ENCODE measurements at regions not wholly inside any gene's neighbourhood (a gene's known extent, or its start where the extent isn't known, plus 50 kb on each side); places are given as distances from the start of the nearest gene placed in this dataset.
A peak's percentile ranks its signal among the peaks of the same experiment; 100 is the strongest.
"Not testable (repeated sequence)": the region's sequence is repeated elsewhere in the genome, so short reads cannot be mapped to it uniquely, and the experiment has no call there.

GRCh38 chr10:2201534-2202099, 464.3 kb upstream of the ADARB2 start:
- peaks cover 10% of the 10 kb centered on the region for H3K4me1 Mint-ChIP-seq
- no peak for TF ChIP-seq CTCF (IDR thresholded peaks at IDR 0.05)
- no peak for TF ChIP-seq EZH2phosphoT487 (IDR thresholded peaks at IDR 0.05)
- no peak for TF ChIP-seq EZH2 (IDR thresholded peaks at IDR 0.05)
- peaks cover 15% of the 10 kb centered on the region for H3K9me3 Mint-ChIP-seq
- H3K27me3 Mint-ChIP-seq (ENCODE audit: insufficient read depth, low read depth): peaks cover 2% of the 10 kb centered on the region
- Histone ChIP-seq H4K20me1 (ENCODE audit: low read depth) (no peaks in the 10 kb centered on the region), H3K4me2 (peak overlapping the region; percentile 42), H3K27me3 (no peaks in the 10 kb centered on the region), H3F3A (ENCODE audit: low read depth) (peaks cover 7% of the 10 kb centered on the region), H2AFZ (replicated peaks) (peak overlapping the region; percentile 40), H3K9ac (no peak overlapping the region), H3K9me3 (ENCODE audit: low read depth) (peaks cover 4% of the 10 kb centered on the region), H3K36me3 (no peaks in the 10 kb centered on the region), H3K4me1 (peaks cover 17% of the 10 kb centered on the region), H3K4me3 (no peak overlapping the region), H3K79me2 (ENCODE audit: low read depth) (no peaks in the 10 kb centered on the region), H3K27ac (no peak overlapping the region)
- no peaks in the 10 kb centered on the region for H3K36me3 Mint-ChIP-seq
- DNase-seq (ENCODE audit: low spot score): peak; percentile 12
- no peak overlapping the region for H3K4me3 Mint-ChIP-seq
- peak overlapping the region; percentile 76 for H3K27ac Mint-ChIP-seq

- Mint-ChIP-seq H3K4me1 (peaks cover 11% of the 10 kb centered on the region), H3K27me3 (ENCODE audit: insufficient read depth, low read depth) (peaks cover 2% of the 10 kb centered on the region), H3K9me3 (peaks cover 17% of the 10 kb centered on the region), H3K4me3 (no peak overlapping the region), H3K27ac (no peak overlapping the region), H3K36me3 (no peaks in the 10 kb centered on the region)
- Histone ChIP-seq H3K9me3 (ENCODE audit: low read depth) (peaks cover 4% of the 10 kb centered on the region), H3K27me3 (no peaks in the 10 kb centered on the region), H3K9ac (no peak overlapping the region), H3K4me1 (peaks cover 12% of the 10 kb centered on the region), H3F3A (ENCODE audit: low read depth) (peaks cover 6% of the 10 kb centered on the region), H3K4me2 (no peak overlapping the region), H3K4me3 (no peak overlapping the region), H3K27ac (no peak overlapping the region), H3K36me3 (no peaks in the 10 kb centered on the region), H4K20me1 (ENCODE audit: low read depth) (no peaks in the 10 kb centered on the region), H2AFZ (replicated peaks) (no peak overlapping the region), H3K79me2 (ENCODE audit: low read depth) (no peaks in the 10 kb centered on the region)
- no peak for TF ChIP-seq CTCF (IDR thresholded peaks at IDR 0.05)
- no peak for TF ChIP-seq EZH2 (IDR thresholded peaks at IDR 0.05)
- TF ChIP-seq EZH2phosphoT487 (IDR thresholded peaks at IDR 0.05): no peak
- DNase-seq (ENCODE audit: low spot score): no peak
Measured at GRCh38 chr10:2197663-2198062, 460.3 kb upstream of the ADARB2 start.

DNA sequence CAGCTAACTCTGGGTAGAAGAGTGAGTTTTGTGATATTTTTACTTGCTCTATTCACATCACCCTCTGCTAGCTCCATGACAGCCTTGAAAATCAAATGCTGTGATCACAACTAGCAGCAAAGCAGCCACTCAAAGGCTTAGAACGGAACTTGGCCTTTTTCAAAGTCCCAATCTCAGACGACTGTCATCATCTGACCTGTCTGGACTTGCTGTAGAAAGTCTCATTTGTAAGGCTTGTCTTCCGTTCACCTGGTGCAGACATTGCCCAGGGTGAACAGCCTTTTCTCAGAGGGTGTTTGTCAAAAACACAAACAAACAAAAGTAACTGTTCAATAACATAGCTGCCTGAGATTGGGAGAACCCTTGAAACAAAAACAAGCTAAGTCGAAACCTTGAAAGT, 458.9 kb upstream of the ADARB2 start:
- Histone ChIP-seq H3K79me2 (ENCODE audit: low read depth) (no peaks in the 10 kb centered on the region), H4K20me1 (ENCODE audit: low read depth) (no peaks in the 10 kb centered on the region), H3K4me1 (no peaks in the 10 kb centered on the region), H3K27ac (no peak overlapping the region), H3K4me2 (no peak overlapping the region), H3K36me3 (no peaks in the 10 kb centered on the region), H3K4me3 (no peak overlapping the region), H3K9ac (no peak overlapping the region), H3F3A (ENCODE audit: low read depth) (no peaks in the 10 kb centered on the region), H3K9me3 (ENCODE audit: low read depth) (peaks cover 4% of the 10 kb centered on the region), H3K27me3 (no peaks in the 10 kb centered on the region), H2AFZ (replicated peaks) (no peak overlapping the region)
- Mint-ChIP-seq H3K4me1 (peaks cover 2% of the 10 kb centered on the region), H3K4me3 (no peak overlapping the region), H3K27ac (no peak overlapping the region), H3K36me3 (no peaks in the 10 kb centered on the region), H3K9me3 (peaks cover 17% of the 10 kb centered on the region), H3K27me3 (ENCODE audit: insufficient read depth, low read depth) (peaks cover 2% of the 10 kb centered on the region)
- TF ChIP-seq EZH2phosphoT487 (IDR thresholded peaks at IDR 0.05): no peak
- no peak for TF ChIP-seq CTCF (IDR thresholded peaks at IDR 0.05)
- no peak for TF ChIP-seq EZH2 (IDR thresholded peaks at IDR 0.05)
- no peak for DNase-seq (ENCODE audit: low spot score)

DNA sequence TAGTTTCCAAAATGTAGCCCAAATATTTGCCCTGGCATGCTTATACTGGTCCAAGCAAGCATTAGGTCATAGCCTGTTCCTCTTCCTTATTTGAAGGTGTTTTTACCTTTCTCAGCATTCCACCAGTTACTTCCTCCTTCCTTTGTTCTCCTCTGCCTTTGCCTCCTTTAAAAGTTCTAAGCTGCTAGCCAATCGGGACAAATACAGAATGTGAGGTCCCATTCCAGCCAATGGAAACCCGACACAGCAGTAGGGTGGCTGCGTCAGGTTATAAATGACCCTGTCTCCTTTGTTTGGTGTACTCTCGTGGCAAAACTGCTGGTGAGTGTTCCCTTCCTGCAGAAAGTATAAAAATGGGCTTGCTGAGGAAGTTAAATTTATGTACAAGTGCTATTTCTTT, 452.0 kb upstream of the ADARB2 start:
- H3K4me1 Mint-ChIP-seq; H3K9me3 ChIP-seq (ENCODE audit: low read depth): not testable (repeated sequence)
- peak overlapping the region; percentile 53 for H2AFZ ChIP-seq (replicated peaks)

More for the DNA sequence above, 452.0 kb upstream of the ADARB2 start:
- H3K9ac ChIP-seq; H3K4me2 ChIP-seq; DNase-seq (ENCODE audit: low spot score); H3K27ac ChIP-seq; H3K79me2 ChIP-seq (ENCODE audit: low read depth); H3K27me3 Mint-ChIP-seq (ENCODE audit: insufficient read depth, low read depth); H3K27me3 ChIP-seq; H4K20me1 ChIP-seq (ENCODE audit: low read depth); H3F3A ChIP-seq (ENCODE audit: low read depth); H3K36me3 ChIP-seq; H3K4me1 ChIP-seq; H3K4me3 Mint-ChIP-seq; H3K36me3 Mint-ChIP-seq; H3K4me3 ChIP-seq; H3K9me3 Mint-ChIP-seq; H3K27ac Mint-ChIP-seq: not testable (repeated sequence)
